CD4-positive, alpha-beta T cell (primary cell): ENCODE measurements at regions not wholly inside any gene's neighbourhood (a gene's known extent, or its start where the extent isn't known, plus 50 kb on each side); places are given as distances from the start of the nearest gene placed in this dataset.

Experiments
- ATAC-seq: fragments of 200-7000 bp; cut with Tn5 transposase; one replicate; pipeline ENCODE4 v1.10.0; 2022; ENCODE audit warnings: mild to moderate bottlenecking; ENCODE audit not compliant: poor library complexity
- CTCF ChIA-PET: fragments of 350-600 bp; sonication (Branson Sonifier 250); formaldehyde crosslinking; loops from one replicate; lab custom pipeline; 2021; ENCODE audit warnings: antibody characterized with exemption, inconsistent platforms; lab: Charles Lee
- POLR2A ChIA-PET: fragments of 350-600 bp; sonication (Branson Sonifier 250); formaldehyde crosslinking; loops from one replicate; lab custom pipeline; 2021; ENCODE audit warnings: antibody characterized with exemption, inconsistent platforms; lab: Charles Lee
- DNase-seq, 14 experiments: peaks; one replicate each; pipeline ENCODE4 v3.0.0-alpha.2; 2013 to 2020; ENCODE audit warnings: mixed read lengths in 2 of 14
- H3K27ac ChIP-seq, 2 donors: one replicate each; pipeline versions ENCODE4 v1.5.1 to v1.7.0; 2013; ENCODE audit warnings: low read length in 2 of 2, low read depth in 1 of 2, mild to moderate bottlenecking in 1 of 2
- H3K27me3 ChIP-seq, 2 experiments: 1 replicate in 1 of 2; 2 replicates in 1 of 2; pipeline versions ENCODE4 v1.6.1 to v1.7.0; 2013; ENCODE audit warnings: low read length in 2 of 2, control low read depth in 1 of 2, mild to moderate bottlenecking in 1 of 2, moderate library complexity in 1 of 2; ENCODE audit not compliant: insufficient read depth in 2 of 2, control insufficient read depth in 1 of 2
- H3K36me3 ChIP-seq: one replicate; pipeline ENCODE4 v1.6.1; 2013; ENCODE audit warnings: low read length, control low read depth; ENCODE audit not compliant: insufficient read depth
- H3K4me1 ChIP-seq: one replicate; pipeline ENCODE4 v1.6.1; 2013; ENCODE audit warnings: low read length, control low read depth; ENCODE audit not compliant: insufficient read depth
- H3K4me3 ChIP-seq: one replicate; pipeline ENCODE4 v1.5.1; 2013; ENCODE audit warnings: mild to moderate bottlenecking, low read length, moderate library complexity
- H3K9me3 ChIP-seq, 2 experiments: 1 replicate in 1 of 2; 2 replicates in 1 of 2; pipeline versions ENCODE4 v1.6.1 to v1.7.0; 2013; ENCODE audit warnings: low read length in 2 of 2, mild to moderate bottlenecking in 2 of 2, control low read depth in 1 of 2, moderate library complexity in 1 of 2; ENCODE audit not compliant: control insufficient read depth in 1 of 2, insufficient read depth in 1 of 2
- H3K27ac Mint-ChIP-seq: one replicate; pipeline ENCODE4 v1.8.0; 2020; ENCODE audit warnings: mixed read lengths
- H3K27me3 Mint-ChIP-seq: one replicate; pipeline ENCODE4 v1.8.0; 2021; ENCODE audit warnings: mixed read lengths
- H3K36me3 Mint-ChIP-seq: one replicate; pipeline ENCODE4 v1.8.0; 2021; ENCODE audit warnings: low read depth, mixed read lengths
- H3K4me1 Mint-ChIP-seq: one replicate; pipeline ENCODE4 v1.8.0; 2021; ENCODE audit warnings: low read depth, mixed read lengths
- H3K4me3 Mint-ChIP-seq: one replicate; pipeline ENCODE4 v1.8.0; 2020; ENCODE audit warnings: mild to moderate bottlenecking, mixed read lengths
- H3K9me3 Mint-ChIP-seq: one replicate; pipeline ENCODE4 v1.8.0; 2020; ENCODE audit warnings: mixed read lengths
- intact Hi-C, 2 experiments: fragments of 100-400 bp; cut with DNase I in 1 of 2; cut with micrococcal nuclease in 1 of 2; formaldehyde crosslinking; loops; one replicate each; pipeline versions ENCODE4 v1.15.1 to v1.9.0; 2023 to 2025; cut with DNase I, micrococcal nuclease
- TF ChIP-seq, protein P1 (sequence below): fragments of 200-600 bp; IDR thresholded peaks from one replicate; pipeline ENCODE4 v1.8.0; 2022; ENCODE audit warnings: antibody characterized with exemption, mild to moderate bottlenecking

DNA sequence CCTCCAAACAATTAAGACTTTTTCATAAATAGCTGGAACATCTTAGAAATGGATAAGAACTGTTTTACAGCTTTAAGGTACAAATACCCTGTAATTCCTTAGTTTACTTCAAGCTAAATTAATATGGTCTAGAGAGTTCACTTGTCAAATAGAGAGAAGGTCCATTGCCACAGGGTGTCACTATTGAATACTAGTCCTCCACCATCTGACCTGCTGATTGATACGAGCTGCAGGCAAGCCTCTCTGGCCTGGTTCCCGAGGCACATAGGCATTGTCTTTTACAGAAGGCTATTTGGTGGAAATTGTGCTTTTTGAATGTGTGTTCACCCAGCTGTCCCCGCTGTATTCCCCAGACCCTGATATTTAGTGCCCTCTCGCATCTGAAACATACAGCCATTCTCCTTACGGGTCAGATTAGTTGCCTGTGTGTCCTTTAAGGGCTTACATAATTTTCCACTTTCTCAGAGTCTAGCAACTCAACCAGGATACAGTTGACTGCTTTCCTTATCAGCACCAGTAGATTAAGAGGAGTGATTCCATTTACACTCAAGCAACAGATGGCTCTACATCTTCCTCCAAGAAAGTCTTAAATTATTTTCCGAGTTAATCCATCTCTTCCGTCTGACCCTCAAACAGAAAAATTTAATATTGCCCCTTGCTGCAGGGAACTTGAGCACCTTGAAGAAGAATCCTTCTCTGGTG is 788.8 kb upstream of the FAT3 start:
- H3K9me3 Mint-ChIP-seq, result peaks cover 15% of the 10 kb centered on the region

DNA sequence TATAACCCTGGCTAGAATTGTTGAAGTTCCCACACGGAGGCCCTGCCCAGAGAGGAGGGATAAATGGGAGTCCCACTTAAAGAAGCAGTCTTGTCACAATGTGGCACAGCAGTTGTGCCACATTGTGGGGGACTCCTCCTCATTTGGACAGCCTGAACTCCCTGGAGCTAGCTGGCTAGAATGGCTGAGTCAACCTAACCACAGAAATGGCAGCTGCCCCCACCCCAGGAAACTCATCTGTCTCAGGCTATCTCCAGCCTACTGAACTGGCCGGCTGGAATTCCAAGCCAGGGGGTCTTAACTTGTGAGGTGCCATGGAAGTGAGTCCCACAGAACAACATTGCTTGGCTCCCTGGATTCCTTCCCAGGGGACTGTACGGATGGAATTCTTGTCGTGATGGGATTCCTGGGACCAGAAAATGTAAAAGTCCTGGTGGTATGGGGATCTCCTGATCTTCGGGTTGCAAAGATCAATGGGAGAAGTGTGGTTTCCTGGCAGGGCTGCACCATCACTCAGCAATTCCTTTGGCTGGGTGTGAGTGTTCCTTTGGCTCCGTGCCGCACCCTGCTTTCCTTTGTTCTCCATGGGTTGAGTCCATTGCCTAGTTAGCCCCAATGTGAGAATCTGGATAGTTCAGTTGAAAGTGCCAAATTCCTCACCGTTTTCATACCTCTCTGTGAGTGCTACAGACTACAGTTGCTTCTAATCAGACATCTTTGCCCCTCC is 791.2 kb upstream of the FAT3 start:
- peaks cover 0 to 14% of the 10 kb centered on the region in 2 experiments for H3K9me3 ChIP-seq
- intact Hi-C loops, result no loop called here
- no peak overlapping the region for H3K4me3 Mint-ChIP-seq
- TF ChIP-seq, protein P1, sequence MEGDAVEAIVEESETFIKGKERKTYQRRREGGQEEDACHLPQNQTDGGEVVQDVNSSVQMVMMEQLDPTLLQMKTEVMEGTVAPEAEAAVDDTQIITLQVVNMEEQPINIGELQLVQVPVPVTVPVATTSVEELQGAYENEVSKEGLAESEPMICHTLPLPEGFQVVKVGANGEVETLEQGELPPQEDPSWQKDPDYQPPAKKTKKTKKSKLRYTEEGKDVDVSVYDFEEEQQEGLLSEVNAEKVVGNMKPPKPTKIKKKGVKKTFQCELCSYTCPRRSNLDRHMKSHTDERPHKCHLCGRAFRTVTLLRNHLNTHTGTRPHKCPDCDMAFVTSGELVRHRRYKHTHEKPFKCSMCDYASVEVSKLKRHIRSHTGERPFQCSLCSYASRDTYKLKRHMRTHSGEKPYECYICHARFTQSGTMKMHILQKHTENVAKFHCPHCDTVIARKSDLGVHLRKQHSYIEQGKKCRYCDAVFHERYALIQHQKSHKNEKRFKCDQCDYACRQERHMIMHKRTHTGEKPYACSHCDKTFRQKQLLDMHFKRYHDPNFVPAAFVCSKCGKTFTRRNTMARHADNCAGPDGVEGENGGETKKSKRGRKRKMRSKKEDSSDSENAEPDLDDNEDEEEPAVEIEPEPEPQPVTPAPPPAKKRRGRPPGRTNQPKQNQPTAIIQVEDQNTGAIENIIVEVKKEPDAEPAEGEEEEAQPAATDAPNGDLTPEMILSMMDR, result no peak
- H3K27ac Mint-ChIP-seq, result no peak overlapping the region
- ChIA-PET CTCF (no interaction called here), POLR2A (no interaction called here)
- no peaks in the 10 kb centered on the region for H3K27me3 ChIP-seq
- H3K4me1 ChIP-seq, result no peaks in the 10 kb centered on the region
- no peak for DNase-seq
- no peak overlapping the region for H3K27ac ChIP-seq
- no peaks in the 10 kb centered on the region for H3K4me1 Mint-ChIP-seq
- H3K36me3 ChIP-seq, result no peaks in the 10 kb centered on the region
- ATAC-seq, result no peak
- H3K4me3 ChIP-seq, result no peak overlapping the region
- peaks cover 13% of the 10 kb centered on the region for H3K9me3 Mint-ChIP-seq
- H3K27me3 Mint-ChIP-seq, result no peaks in the 10 kb centered on the region
- H3K36me3 Mint-ChIP-seq, result no peaks in the 10 kb centered on the region

More for the DNA sequence above, 788.8 kb upstream of the FAT3 start:
- Histone ChIP-seq H3K36me3 (no peaks in the 10 kb centered on the region), H3K4me3 (no peak overlapping the region), H3K27me3 (no peaks in the 10 kb centered on the region), H3K9me3 (peaks cover 0 to 14% of the 10 kb centered on the region in 2 experiments), H3K27ac (no peak overlapping the region), H3K4me1 (no peaks in the 10 kb centered on the region)
- TF ChIP-seq, protein P1, result no peak
- ATAC-seq, result no peak
- intact Hi-C loops, result no loop called here
- no peaks in the 10 kb centered on the region for H3K36me3 Mint-ChIP-seq
- CTCF ChIA-PET, result no interaction called here
- H3K27me3 Mint-ChIP-seq, result no peaks in the 10 kb centered on the region
- H3K27ac Mint-ChIP-seq, result no peak overlapping the region
- DNase-seq, result no peak
- H3K4me1 Mint-ChIP-seq, result no peaks in the 10 kb centered on the region
- POLR2A ChIA-PET, result no interaction called here
- H3K4me3 Mint-ChIP-seq, result no peak overlapping the region

DNA sequence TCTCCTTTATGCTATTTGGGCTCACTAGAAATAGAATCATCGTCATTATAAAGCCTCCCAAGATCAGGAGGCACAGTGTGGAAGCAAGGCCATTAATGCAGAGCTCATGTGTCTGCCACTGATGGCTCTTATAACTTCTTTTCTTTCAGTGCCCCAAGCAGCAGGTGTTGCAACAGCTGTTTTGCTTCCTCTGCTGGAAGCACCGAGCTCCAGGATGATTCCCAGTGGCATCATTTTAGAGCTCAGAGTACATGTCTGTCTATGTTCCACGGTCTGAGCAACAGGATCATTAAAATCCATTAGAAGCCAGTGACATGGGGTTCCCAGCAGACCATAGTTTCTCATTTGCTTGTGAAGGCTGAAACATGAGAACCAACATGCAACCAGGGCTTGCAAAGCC is 803.0 kb upstream of the FAT3 start:
- no peak overlapping the region for H3K4me3 Mint-ChIP-seq
- TF ChIP-seq, protein P1, result no peak
- ChIA-PET POLR2A (no interaction called here), CTCF (no interaction called here)
- no peaks in the 10 kb centered on the region for H3K36me3 Mint-ChIP-seq
- Histone ChIP-seq H3K27ac (no peak overlapping the region), H3K27me3 (no peaks in the 10 kb centered on the region), H3K36me3 (no peaks in the 10 kb centered on the region), H3K4me3 (no peak overlapping the region), H3K4me1 (no peaks in the 10 kb centered on the region), H3K9me3 (no peaks in the 10 kb centered on the region)
- ATAC-seq (no peak), DNase-seq (no peak)
- peaks cover 26% of the 10 kb centered on the region for H3K9me3 Mint-ChIP-seq
- intact Hi-C loops, result no loop called here
- no peaks in the 10 kb centered on the region for H3K27me3 Mint-ChIP-seq
- no peaks in the 10 kb centered on the region for H3K4me1 Mint-ChIP-seq
- H3K27ac Mint-ChIP-seq, result no peak overlapping the region
